ENCODE measurements at regions not wholly inside any gene's neighbourhood (a gene's known extent, or its start where the extent isn't known, plus 50 kb on each side); places are given as distances from the start of the nearest gene placed in this dataset.
"Not testable (repeated sequence)": the region's sequence is repeated elsewhere in the genome, so short reads cannot be mapped to it uniquely, and the experiment has no call there.

DNA sequence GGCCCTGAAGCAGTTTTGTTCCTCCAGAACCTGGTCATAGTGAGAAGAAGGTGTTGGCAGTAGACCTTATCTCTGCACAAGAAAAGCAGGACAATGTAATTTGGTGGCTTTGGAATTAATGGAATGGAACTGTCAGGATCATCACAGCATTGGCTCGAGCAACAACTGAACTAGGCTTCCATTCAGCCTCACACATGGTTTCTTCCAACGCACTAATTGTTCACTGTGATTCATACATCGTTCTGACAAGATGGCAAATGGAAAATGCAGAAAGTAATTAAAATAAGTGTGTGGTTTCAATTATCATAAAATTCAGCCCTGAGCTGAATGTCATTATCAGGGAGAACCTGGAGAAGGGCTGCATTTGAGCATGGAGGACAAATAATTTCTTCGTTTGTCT, 80.6 kb downstream of the MFSD1 start:
- DNase-seq (ENCODE audit: low read depth, low spot score), result no peak

DNA sequence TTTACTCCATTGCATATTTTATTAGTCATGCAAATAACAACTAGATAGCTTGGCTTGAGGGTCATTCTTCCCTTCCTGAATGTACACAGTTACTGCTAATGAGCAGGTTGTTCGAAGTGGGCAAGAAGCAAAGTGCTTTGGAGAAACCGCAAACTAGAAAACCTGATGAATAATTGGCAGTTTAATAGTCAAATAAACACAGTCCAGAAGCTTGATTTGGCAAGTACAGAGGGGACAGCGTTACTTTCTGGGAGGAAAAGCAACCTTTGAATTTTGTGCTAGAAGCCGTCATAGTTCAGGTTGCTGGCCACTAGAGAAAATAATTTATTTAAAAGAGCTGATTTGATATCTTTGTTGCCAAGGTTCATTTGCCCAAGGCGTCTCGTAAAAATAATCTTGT, 94.9 kb downstream of the MFSD1 start:
- no peak for DNase-seq (ENCODE audit: low read depth, low spot score)

DNA sequence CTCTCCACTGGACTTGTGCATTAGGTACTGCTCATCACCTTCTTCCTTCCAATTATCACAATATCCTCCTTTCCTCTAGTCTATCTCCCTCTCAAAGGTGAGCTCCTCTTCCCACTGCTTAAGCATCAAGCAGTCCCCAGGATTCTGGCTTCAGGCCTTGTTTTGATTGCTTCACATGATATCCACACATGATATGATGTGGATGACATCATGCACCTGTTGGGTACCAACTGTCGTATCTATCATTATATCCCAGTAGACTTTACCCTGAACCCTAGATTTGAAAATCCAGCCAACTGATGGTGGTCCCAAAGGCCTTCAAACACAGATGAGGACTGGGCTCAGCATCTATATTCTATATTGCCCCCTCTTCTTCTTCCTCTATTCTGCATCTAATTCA, 104.9 kb downstream of the MFSD1 start:
- no peak for DNase-seq (ENCODE audit: low read depth, low spot score)

DNA sequence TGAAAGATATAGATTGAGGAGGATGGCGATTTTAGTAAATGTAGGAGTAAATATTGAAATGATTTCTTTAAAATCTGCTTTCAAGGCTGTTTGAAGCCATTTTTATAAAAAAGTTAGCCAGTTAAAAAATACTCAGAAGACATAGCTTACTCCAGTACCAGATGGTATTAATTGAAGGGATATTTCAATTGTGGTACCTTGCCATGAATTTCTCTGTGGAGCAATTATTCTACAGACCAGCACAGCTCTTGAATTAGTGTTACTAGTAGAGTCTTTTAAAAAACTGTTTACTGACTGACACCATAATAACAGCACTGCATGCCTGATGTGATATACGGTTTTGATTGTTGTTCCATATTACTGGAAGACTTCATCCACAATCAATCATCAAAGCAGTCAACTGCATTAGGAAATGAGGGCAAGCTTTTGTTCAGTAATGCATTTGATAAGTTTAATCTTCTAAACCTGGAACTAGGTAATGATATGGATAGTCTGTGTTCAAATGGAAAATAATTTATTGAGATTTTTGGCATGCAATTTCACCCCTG, 106.4 kb downstream of the MFSD1 start:
- no peak for DNase-seq (ENCODE audit: low read depth, low spot score)

DNA sequence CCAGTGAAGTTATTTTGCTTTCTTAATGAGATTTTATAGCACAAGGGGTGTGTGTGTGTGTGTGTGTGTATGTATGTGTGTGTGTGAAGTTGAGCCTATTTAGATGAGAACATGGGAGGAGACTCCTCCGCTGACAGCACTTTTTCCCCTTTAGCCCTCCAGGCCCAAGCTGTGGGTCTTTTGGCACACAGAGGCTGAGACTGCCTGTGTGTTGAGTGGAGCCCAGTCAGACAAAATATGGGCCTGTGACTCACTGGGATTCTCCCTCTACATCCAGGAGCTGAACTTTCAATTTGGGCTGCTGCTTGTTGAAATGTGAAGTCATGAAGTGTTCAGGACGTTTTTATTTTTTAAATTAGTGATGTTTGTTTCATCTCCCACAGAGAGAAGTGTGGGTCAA, 108.0 kb downstream of the MFSD1 start:
- DNase-seq (ENCODE audit: low read depth, low spot score), result no peak

DNA sequence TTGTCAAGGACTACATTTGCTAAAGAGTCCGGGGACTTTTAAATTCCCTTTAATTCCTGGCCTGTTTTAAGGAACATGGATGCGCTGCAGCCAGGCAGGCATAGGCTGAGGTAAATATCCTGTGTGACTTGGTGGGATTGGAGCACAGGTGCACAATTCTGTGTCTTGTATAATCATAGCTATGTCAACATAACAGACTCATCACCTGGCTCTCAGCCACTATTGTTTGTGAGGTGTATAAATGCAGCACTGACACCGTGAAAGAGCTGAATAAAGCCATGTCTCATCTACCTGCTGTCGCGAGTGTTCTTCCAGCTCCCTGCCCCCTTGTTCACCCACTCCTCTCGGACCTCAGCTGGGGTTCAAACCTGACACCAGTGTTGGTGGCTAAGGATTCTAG, 109.7 kb downstream of the MFSD1 start:
- DNase-seq (ENCODE audit: low read depth, low spot score), result no peak

DNA sequence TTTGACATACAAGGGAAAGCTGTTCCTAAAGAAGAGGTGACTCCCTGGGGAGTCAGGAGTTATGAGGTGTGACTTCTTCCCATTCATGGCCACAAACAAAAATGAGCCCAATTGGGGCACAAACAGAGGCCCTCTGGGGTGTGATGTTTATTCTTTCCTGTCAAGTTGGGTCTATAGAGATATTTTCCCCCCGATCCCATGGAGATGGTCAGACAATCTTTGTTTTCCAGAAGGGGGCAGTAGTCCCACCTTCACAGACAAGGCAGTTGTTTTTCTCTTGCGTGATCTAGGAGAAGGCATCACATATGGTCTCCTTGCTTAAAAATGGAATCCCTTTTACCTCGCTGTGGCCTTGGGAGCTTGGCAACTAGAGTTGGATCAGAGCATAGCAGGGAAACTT, 110.3 kb downstream of the MFSD1 start:
- no peak for DNase-seq (ENCODE audit: low read depth, low spot score)

DNA sequence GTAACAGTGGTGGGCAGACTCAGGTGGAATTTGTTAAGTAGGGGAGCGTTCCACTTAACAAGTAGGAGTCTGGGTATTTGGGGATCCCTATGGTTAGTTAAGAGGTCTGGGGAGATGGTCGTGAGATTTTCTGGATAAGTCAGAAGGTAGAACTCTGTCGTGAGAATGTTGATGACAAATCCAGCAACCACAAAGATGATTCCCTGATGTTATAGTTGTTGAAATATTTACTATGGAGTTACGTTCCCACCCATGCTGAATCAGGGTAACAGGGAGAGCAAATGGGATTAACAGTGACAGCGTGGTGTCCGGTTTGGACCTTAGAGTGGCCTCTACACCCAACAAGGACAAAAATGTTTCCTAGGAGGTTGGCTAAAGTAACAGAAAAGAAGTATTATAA, 110.8 kb downstream of the MFSD1 start:
- DNase-seq (ENCODE audit: low read depth, low spot score), result no peak

DNA sequence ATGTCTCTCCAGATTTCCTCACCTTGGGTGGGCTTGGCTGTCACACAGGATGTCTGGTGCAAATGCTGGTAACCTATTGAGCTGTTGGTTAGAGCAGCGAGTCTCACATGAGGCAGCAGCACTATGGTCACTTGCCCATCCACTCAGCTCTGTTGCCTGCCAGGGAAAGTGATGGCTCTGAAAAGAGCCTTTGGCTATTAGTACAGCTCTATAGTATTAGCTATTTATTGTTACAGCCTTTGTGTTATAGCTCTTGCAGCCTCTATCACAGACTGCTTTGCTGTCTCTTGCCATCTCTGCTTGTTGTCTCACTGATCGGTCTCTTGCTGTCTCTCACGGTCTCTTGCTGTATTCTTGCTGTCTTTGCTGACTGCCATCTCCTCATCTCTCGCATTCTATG, 114.3 kb downstream of the MFSD1 start:
- no peak for DNase-seq (ENCODE audit: low read depth, low spot score)

DNA sequence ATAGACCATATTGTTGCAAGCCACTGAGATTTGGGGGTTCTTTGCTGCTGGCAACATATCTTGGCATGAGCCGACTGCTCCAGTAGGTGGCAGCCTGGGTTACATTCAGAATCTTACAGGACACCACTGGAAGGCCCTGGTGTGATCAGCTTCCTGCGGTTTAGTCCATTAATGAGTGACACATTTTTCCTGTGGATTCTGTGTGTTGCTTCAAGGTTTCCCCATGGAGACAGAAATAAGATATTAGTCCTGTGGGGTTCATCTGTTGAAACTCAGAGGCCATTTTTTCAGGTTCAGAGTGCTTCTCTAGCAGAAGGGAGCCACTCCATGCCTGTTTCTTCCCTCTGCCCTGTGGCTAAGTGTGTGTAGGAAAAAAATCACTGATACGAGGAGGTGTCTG, 116.2 kb downstream of the MFSD1 start:
- DNase-seq (ENCODE audit: low read depth, low spot score), result peak; percentile 38

DNA sequence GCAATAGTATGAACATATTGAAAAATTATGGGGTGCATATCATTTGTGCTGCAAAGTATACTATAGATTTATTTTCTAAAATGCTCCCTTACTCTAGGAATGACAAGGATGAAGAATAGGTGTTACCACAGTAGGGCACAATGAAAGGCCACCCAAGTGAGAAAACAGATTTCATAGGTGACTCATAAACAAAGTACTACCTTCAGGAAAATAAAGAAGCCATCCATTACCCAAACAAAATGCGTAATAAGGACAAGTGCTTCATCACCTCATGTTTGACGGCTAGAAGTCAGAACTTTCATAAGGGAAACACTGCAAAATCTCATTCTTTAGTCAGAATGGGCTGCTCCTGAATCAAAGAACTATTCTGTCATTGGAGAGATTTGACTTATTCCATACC, 116.6 kb downstream of the MFSD1 start:
- DNase-seq (ENCODE audit: low read depth, low spot score), result no peak

DNA sequence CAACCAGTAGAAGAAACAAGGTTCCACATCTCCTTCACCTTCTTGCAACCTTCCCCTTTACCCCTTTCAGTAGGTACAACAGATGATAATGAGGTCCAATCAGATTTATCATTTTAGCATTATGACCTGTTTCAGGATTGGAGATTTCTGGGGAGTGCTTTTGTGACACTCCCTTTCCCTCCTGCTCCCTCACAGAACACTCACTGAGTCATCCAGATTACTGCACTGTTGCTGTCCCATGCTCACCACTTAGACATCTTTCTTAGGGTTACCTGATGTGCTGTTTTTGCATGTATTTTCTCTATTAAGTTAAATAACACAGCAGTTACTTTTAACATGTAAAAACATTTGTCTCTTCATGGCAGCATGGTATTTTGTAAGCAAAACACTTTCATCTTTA, 118.5 kb downstream of the MFSD1 start:
- DNase-seq (ENCODE audit: low read depth, low spot score), result no peak

DNA sequence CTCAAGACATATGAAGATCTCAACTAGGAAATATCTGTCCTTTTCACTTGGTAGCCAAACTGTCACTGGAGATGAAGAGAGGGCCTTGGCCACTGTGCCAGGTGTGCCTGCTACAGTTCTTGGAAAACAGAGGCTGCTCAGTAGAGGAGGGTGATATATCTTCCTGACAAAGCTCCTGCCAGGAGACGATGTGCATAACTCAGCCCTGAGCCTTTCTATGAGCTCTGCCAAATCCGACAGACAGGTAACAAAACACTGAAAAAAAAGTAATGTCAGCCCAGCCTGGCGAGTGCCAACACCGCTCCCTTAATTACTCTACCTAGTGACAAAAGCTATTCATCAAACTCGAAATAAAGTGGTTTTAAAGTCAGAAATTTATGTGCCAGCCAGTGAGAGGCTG, 123.2 kb downstream of the MFSD1 start:
- no peak for DNase-seq (ENCODE audit: low read depth, low spot score)

DNA sequence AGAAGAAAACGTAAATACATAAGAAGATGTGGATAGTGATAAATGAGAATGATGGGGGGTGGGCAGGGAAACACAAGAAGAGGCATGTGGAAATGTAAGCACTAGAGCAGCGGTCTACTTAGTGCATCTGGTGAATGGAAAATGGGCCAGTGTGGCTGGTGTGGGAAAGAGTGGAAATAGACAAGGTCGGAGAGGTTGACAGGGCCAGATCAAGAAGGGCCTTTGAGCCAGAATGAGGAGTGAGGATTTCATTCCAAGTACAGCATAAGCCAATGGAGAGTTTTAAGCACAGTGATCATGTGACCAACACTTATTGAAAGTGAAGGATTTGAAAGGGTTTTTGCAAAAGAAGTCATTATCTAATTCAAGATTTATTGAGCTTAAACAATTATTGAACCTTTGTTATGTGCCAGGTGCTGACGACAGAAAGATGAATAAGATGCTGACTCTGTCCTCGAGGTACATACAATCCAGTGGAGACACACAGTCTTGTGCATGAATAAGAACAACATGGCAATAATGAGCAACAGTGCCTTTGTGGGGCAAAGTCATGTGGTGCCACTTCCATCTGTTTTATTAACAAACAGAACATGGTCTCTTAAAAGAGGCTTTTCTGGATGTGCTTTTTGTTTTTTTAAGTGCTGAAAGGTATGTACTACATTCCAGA, 124.1 kb downstream of the MFSD1 start:
- DNase-seq (ENCODE audit: low read depth, low spot score), result no peak

DNA sequence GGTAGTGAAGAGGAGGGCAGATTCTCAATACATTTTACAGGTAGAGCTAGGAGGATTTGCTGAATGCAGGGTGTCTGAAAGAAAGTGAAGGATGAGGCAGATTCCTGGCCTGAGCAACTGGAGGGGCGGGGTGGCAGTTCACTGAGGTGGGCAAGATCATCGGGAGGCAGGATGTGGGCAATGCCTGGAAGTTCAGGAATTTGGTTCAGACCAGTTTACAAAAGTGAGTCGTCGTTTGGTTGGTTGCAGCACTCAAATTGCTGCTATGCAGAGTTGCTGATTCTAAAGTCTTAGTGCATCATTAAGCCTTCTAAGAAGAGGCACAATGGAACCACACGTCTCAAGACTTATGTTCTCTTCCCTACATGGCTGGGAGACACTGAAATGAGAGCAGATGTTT, 134.0 kb downstream of the MFSD1 start:
- no peak for DNase-seq (ENCODE audit: low read depth, low spot score)

DNA sequence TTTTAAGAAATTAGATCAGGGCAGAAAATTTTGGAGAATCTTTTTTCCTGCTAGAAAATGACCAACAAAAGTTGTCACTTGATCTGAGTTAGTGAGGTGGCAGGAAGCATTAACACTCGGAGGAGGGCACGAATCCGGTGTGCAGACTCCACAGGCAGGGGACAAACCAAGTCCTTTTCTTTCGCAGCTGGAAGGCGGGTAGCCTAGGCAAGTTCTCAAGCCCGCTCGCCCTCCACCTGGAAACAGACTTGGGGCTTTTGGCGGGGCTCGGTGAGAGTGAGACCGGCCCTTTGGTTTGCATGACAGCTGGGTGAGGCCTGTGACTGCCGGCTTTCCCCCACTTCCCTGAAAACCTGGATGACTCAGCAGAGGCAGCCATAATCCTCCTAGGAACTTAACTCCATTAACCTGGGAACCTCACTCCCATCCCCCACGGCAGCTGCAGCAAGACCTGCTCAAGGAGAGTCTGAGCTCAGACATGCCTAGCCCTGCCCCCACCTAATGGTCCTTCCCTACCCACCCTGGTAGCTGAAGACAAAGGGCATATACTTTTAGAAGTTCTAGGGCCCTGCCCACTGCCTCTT, 134.8 kb downstream of the MFSD1 start:
- DNase-seq (ENCODE audit: low read depth, low spot score), result no peak

DNA sequence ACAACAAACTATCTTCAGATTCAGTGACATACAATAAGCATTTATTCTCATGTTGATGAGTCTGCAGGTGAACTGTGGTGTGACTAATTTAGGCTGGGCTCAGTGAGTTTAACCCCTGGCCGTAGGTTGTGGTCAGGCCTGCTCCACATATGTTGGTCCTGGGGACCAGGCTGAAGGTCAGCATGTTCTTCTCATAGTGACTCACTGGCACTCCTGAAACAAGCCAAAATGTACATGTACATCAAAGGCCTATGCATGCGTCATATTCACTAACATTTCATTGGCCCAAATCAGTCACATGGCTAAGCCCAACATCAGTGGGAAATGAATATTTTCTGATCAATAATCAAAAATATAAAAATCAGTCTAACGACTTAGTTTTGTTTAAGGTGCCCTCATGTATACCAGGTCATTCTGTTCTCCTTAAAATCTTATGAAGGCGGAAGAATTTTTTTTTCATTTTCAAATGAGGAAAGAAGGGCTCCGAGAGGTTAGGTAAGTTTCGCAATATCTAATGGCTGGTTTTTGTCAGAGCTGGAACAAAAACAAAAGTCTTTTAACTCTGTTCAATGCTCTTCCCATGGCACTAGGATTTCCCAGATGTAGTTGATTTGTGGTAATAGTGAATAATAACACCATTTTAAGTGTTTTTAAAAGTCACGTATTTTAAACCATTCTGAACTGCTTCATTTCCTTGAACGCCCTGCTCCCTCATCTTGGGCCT, 148.5 kb downstream of the MFSD1 start:
- DNase-seq (ENCODE audit: low read depth, low spot score), result no peak

DNA sequence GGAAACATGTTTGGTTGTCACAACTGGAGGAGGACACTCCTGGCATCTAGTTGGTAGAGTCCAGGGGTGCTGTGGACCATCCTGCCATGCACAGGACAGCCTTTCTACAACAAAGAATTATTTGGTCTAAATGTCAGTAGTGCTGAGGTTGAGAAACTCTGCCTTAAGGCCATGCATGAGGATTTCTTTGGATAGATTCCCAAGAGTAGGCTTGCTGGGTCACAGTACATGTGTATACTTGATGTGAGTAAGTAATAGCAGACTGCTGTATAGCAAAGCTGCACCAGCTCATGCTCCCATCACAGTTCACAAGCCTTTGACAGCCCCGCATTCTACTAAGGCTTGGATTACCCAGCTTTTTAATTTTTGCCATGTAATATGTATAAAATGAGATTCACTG, 151.3 kb downstream of the MFSD1 start:
- no peak for DNase-seq (ENCODE audit: low read depth, low spot score)

DNA sequence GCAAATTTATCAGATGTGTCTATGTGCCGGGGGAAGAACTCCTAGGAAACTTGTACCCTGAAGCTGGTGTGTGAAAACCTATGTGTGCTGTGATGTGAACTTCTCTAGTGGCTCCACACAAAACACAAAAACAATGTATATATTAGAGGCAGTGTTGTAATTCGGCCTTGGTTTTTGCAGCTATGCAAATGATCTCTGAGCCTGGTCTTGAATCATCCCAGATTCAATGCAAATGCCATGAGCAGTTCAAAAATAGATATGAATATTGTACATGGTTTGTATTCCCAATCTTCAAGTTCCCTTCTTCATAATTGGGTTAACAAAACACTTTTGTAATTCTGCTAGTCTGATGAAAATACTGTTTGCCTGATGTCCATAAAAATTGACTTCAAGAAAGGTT, 152.6 kb downstream of the MFSD1 start:
- no peak for DNase-seq (ENCODE audit: low read depth, low spot score)

DNA sequence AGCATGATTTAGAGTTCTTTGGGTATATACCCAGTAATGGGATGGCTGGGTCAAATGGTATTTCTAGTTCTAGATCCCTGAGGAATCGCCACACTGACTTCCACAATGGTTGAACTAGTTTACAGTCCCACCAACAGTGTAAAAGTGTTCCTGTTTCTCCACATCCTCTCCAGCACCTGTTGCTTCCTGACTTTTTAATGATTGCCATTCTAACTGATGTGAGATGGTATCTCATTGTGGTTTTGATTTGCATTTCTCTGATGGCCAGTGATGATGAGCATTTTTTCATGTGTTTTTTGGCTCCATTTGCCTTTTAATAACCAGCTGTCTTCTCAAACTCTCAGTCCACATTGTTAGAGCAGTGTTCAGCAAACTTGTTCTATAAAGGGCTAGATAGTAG, 155.9 kb downstream of the MFSD1 start:
- not testable (repeated sequence) for DNase-seq (ENCODE audit: low read depth, low spot score)

DNA sequence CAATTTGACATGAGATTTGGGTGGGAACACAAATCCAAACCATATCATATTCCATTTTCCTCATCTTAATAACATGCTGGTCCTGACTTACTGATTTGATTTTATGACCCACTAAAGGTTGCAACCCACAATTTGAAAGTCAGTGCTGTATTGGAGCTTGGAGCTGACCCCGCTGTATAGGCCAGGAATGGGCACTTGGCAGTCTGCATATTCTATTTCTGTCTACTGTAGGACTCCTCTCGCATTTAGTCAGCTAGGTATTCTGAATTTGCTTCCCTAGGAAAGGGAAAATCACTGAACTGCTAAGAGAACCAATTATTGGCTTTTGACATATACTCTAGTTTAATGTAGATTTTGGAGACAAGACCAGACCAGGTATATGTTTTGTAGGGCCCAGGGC, 157.0 kb downstream of the MFSD1 start:
- DNase-seq (ENCODE audit: low read depth, low spot score), result no peak

DNA sequence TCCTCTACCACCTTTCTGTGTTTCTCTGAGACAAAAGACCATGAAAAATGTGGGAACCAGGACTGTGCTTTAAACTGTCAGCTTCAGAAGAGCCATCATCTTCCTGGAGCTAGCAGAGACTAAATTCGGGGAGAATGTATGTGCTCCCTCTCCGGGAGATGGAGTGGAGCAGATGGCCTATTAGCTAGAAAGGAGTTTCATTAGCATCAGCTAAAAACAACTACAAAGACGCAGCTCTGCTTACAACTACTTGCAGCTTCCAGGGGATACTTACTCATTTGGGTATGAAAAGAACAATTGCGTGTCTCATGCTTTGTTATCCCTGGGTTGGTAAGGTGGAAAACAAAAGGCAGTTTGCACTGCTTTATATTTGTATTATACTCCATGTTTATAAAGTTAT, 159.6 kb downstream of the MFSD1 start:
- no peak for DNase-seq (ENCODE audit: low read depth, low spot score)

DNA sequence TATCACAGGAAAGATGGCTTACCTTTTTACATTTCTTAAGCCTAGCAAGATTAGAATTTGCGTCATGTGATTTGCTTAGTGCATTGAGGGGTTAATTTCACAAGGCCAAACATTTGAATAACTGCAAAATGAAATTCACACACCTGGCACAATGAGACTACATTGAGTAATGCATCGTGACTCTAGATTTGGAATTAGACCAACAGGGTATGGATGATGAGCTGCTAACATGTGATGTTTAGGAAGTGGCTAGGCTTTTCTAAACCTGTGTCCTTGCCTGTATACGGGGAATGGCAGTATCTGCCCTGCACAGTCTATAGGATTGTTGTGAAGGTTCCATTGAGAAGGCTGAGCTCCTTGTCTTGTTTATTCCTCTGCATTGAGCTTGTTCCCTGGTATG, 160.1 kb downstream of the MFSD1 start:
- DNase-seq (ENCODE audit: low read depth, low spot score), result no peak

All from brain pericyte (primary cell).